H1 (cell line): ENCODE measurements at regions not wholly inside any gene's neighbourhood (a gene's known extent, or its start where the extent isn't known, plus 50 kb on each side); places are given as distances from the start of the nearest gene placed in this dataset.

Experiments
- CBX5 ChIP-seq: fragments of 300-800, 300-1000 bp; sonication (generic); IDR thresholded peaks from 2 replicates; pipeline ENCODE4 v1.7.1; 2016; ENCODE audit warnings: antibody characterized with exemption, low read length, low read depth
- NRF1 ChIP-seq: IDR thresholded peaks from 2 replicates; pipeline ENCODE4 v1.6.1; 2011; ENCODE audit warnings: mild to moderate bottlenecking, low read depth, low read length, improper control_type of control experiment
- SUZ12 ChIP-seq: fragments of 200-600 bp; sonication (generic); IDR thresholded peaks from 2 replicates; pipeline ENCODE4 v1.6.1; 2012; ENCODE audit warnings: mild to moderate bottlenecking, inconsistent platforms, low read length, moderate library complexity, mixed read lengths
- TCF12 ChIP-seq: IDR thresholded peaks from 2 replicates; pipeline ENCODE4 v1.6.1; 2011; ENCODE audit warnings: low read depth, mild to moderate bottlenecking, low read length
- TF ChIP-seq, protein P1 (sequence below): fragments of 300-600 bp; sonication (generic); IDR thresholded peaks from 2 replicates; pipeline ENCODE4 v1.7.1; 2012; ENCODE audit warnings: low read length, moderate library complexity, mild to moderate bottlenecking, inconsistent platforms; ENCODE audit not compliant: insufficient replicate concordance

DNA sequence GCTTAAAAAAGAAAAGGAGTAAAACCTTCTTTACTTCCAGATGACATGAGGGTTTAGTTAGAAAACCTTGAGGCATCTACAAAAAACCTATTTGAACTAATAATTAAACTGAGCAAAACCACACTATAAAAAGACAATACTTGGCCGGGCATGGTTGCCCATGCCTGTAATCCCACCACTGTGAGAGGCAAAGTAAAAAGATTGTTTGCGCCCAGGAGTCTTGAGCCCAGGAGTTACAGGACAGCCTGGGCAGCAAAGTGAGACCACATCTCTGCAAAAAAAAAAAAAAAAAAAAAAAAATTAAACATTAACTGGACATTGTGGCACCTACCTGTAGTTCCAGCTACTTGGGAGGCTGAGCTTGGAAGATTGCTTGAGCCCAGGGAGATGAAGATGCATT is 502.8 kb upstream of the LRRTM4 start (continued):
- TF ChIP-seq, protein P1, sequence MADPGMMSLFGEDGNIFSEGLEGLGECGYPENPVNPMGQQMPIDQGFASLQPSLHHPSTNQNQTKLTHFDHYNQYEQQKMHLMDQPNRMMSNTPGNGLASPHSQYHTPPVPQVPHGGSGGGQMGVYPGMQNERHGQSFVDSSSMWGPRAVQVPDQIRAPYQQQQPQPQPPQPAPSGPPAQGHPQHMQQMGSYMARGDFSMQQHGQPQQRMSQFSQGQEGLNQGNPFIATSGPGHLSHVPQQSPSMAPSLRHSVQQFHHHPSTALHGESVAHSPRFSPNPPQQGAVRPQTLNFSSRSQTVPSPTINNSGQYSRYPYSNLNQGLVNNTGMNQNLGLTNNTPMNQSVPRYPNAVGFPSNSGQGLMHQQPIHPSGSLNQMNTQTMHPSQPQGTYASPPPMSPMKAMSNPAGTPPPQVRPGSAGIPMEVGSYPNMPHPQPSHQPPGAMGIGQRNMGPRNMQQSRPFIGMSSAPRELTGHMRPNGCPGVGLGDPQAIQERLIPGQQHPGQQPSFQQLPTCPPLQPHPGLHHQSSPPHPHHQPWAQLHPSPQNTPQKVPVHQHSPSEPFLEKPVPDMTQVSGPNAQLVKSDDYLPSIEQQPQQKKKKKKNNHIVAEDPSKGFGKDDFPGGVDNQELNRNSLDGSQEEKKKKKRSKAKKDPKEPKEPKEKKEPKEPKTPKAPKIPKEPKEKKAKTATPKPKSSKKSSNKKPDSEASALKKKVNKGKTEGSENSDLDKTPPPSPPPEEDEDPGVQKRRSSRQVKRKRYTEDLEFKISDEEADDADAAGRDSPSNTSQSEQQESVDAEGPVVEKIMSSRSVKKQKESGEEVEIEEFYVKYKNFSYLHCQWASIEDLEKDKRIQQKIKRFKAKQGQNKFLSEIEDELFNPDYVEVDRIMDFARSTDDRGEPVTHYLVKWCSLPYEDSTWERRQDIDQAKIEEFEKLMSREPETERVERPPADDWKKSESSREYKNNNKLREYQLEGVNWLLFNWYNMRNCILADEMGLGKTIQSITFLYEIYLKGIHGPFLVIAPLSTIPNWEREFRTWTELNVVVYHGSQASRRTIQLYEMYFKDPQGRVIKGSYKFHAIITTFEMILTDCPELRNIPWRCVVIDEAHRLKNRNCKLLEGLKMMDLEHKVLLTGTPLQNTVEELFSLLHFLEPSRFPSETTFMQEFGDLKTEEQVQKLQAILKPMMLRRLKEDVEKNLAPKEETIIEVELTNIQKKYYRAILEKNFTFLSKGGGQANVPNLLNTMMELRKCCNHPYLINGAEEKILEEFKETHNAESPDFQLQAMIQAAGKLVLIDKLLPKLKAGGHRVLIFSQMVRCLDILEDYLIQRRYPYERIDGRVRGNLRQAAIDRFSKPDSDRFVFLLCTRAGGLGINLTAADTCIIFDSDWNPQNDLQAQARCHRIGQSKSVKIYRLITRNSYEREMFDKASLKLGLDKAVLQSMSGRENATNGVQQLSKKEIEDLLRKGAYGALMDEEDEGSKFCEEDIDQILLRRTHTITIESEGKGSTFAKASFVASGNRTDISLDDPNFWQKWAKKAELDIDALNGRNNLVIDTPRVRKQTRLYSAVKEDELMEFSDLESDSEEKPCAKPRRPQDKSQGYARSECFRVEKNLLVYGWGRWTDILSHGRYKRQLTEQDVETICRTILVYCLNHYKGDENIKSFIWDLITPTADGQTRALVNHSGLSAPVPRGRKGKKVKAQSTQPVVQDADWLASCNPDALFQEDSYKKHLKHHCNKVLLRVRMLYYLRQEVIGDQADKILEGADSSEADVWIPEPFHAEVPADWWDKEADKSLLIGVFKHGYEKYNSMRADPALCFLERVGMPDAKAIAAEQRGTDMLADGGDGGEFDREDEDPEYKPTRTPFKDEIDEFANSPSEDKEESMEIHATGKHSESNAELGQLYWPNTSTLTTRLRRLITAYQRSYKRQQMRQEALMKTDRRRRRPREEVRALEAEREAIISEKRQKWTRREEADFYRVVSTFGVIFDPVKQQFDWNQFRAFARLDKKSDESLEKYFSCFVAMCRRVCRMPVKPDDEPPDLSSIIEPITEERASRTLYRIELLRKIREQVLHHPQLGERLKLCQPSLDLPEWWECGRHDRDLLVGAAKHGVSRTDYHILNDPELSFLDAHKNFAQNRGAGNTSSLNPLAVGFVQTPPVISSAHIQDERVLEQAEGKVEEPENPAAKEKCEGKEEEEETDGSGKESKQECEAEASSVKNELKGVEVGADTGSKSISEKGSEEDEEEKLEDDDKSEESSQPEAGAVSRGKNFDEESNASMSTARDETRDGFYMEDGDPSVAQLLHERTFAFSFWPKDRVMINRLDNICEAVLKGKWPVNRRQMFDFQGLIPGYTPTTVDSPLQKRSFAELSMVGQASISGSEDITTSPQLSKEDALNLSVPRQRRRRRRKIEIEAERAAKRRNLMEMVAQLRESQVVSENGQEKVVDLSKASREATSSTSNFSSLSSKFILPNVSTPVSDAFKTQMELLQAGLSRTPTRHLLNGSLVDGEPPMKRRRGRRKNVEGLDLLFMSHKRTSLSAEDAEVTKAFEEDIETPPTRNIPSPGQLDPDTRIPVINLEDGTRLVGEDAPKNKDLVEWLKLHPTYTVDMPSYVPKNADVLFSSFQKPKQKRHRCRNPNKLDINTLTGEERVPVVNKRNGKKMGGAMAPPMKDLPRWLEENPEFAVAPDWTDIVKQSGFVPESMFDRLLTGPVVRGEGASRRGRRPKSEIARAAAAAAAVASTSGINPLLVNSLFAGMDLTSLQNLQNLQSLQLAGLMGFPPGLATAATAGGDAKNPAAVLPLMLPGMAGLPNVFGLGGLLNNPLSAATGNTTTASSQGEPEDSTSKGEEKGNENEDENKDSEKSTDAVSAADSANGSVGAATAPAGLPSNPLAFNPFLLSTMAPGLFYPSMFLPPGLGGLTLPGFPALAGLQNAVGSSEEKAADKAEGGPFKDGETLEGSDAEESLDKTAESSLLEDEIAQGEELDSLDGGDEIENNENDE = no peak
- TF ChIP-seq SUZ12 (no peak), NRF1 (no peak), TCF12 (no peak), CBX5 (no peak)
